HCT116 (cell line): ENCODE measurements at regions not wholly inside any gene's neighbourhood (a gene's known extent, or its start where the extent isn't known, plus 50 kb on each side); places are given as distances from the start of the nearest gene placed in this dataset.
"Not testable (repeated sequence)": the region's sequence is repeated elsewhere in the genome, so short reads cannot be mapped to it uniquely, and the experiment has no call there.

Source experiments
- ATF3 ChIP-seq: IDR thresholded peaks from 2 replicates; pipeline ENCODE4 v1.6.1; 2012
- CEBPB ChIP-seq: IDR thresholded peaks from 2 replicates; pipeline ENCODE4 v1.6.1; 2012; ENCODE audit warnings: low read depth
- CTCF ChIP-seq, 3 experiments: fragments of 200-600 bp in 1 of 3; sonication (generic) in 1 of 3; IDR thresholded peaks in 2 of 3; conservative IDR thresholded peaks in 1 of 3; 2 replicates each; pipeline ENCODE4 v1.5.1; 2012 to 2017; ENCODE audit warnings: low read depth in 2 of 3, low read length in 2 of 3, antibody characterized with exemption in 1 of 3, borderline replicate concordance in 1 of 3, control low read depth in 1 of 3, mild to moderate bottlenecking in 1 of 3, mixed read lengths in 1 of 3, mixed run types in 1 of 3, moderate library complexity in 1 of 3; ENCODE audit not compliant: insufficient read depth in 1 of 3
- EZH2 ChIP-seq: fragments of 200-600 bp; sonication (generic); IDR thresholded peaks from 2 replicates; pipeline ENCODE4 v1.6.1; 2017; ENCODE audit warnings: antibody characterized with exemption, mixed run types
- EZH2phosphoT487 ChIP-seq: fragments of 200-600 bp; IDR thresholded peaks from 2 replicates; pipeline ENCODE4 v1.6.1; 2018; ENCODE audit warnings: antibody characterized with exemption, borderline replicate concordance
- MAX ChIP-seq: IDR thresholded peaks from 2 replicates; pipeline ENCODE4 v1.6.1; 2012
- POLR2A ChIP-seq: IDR thresholded peaks from 2 replicates; pipeline ENCODE4 v1.7.0; 2011; ENCODE audit warnings: borderline replicate concordance; ENCODE audit not compliant: insufficient read depth, insufficient read length; ENCODE audit errors: extremely low read depth
- POLR2AphosphoS5 ChIP-seq: IDR thresholded peaks from 2 replicates; pipeline ENCODE4 v1.6.1; 2011; ENCODE audit warnings: mild to moderate bottlenecking, low read depth, low read length, moderate library complexity
- REST ChIP-seq: IDR thresholded peaks from 2 replicates; pipeline ENCODE4 v1.6.1; 2012; ENCODE audit warnings: low read depth
- SIN3A ChIP-seq: IDR thresholded peaks from 2 replicates; pipeline ENCODE4 v1.6.1; 2012; ENCODE audit warnings: low read depth
- TCF7L2 ChIP-seq: IDR thresholded peaks from 2 replicates; pipeline ENCODE4 v1.7.0; 2011; ENCODE audit warnings: borderline replicate concordance, inconsistent platforms; ENCODE audit not compliant: insufficient read depth, insufficient read length; ENCODE audit errors: extremely low read depth
- YY1 ChIP-seq: IDR thresholded peaks from 2 replicates; pipeline ENCODE4 v1.6.1; 2011; ENCODE audit warnings: low read length, low read depth, moderate library complexity, mild to moderate bottlenecking; ENCODE audit not compliant: insufficient replicate concordance; ENCODE audit errors: extremely low read depth
- ZFX ChIP-seq: fragments of 450-650 bp; IDR thresholded peaks from 2 replicates; pipeline ENCODE4 v1.6.1; 2017

- not testable (repeated sequence) for TF ChIP-seq EZH2; CTCF (IDR thresholded peaks at IDR 0.05 in 2 of 3, conservative IDR thresholded peaks at IDR 0.05 in 1 of 3; ENCODE audit: borderline replicate concordance in 1 of 3, insufficient read depth in 1 of 3, low read depth in 2 of 3, low read length in 2 of 3); CEBPB; YY1; ATF3; POLR2A; EZH2phosphoT487; SIN3A; MAX; TCF7L2; REST; ZFX; POLR2AphosphoS5
Observed at GRCh38 chr14:71558943-71559342, 373.3 kb upstream of the RGS6 start.
